ENCODE measurements at regions not wholly inside any gene's neighbourhood (a gene's known extent, or its start where the extent isn't known, plus 50 kb on each side); places are given as distances from the start of the nearest gene placed in this dataset.
A peak's percentile ranks its signal among the peaks of the same experiment; 100 is the strongest.
"Not testable (repeated sequence)": the region's sequence is repeated elsewhere in the genome, so short reads cannot be mapped to it uniquely, and the experiment has no call there.

GRCh38 chr9:38326122-38326521 is 66.4 kb upstream of the ALDH1B1 start:
- Histone ChIP-seq H3K27me3 (ENCODE audit: control insufficient read depth, insufficient read depth, low read length) (peaks cover 2% of the 10 kb centered on the region), H3K79me2 (ENCODE audit: control insufficient read depth, insufficient read depth, low read length) (no peaks in the 10 kb centered on the region), H4K20me1 (ENCODE audit: control insufficient read depth, extremely low read depth, insufficient read depth, low read length) (no peaks in the 10 kb centered on the region), H3K36me3 (ENCODE audit: control insufficient read depth, insufficient read depth, low read length) (no peaks in the 10 kb centered on the region), H3K4me1 (ENCODE audit: control insufficient read depth, extremely low read depth, insufficient read depth, low read length) (no peaks in the 10 kb centered on the region), H2AFZ (ENCODE audit: low read length) (no peak overlapping the region), H3K4me3 (replicated peaks in 1 of 4; ENCODE audit: control extremely low read depth in 1 of 4, insufficient read depth in 1 of 4, low read depth in 3 of 4, low read length in 4 of 4) (no peak overlapping the region), H3K9ac (ENCODE audit: insufficient read depth, low read length) (no peak overlapping the region), H3K27ac (ENCODE audit: insufficient read depth, low read length) (no peak overlapping the region), H3K4me2 (ENCODE audit: extremely low read depth, insufficient read depth, low read length) (no peak overlapping the region), H3K9me3 (ENCODE audit: control insufficient read depth, insufficient read depth, low read depth, low read length) (no peaks in the 10 kb centered on the region)
- TF ChIP-seq EZH2 (IDR thresholded peaks at IDR 0.05; ENCODE audit: low read length, missing control alignments) = no peak
- TF ChIP-seq CTCF (conservative IDR thresholded peaks at IDR 0.05 in 1 of 2, IDR thresholded peaks at IDR 0.05 in 1 of 2; ENCODE audit: low read depth in 1 of 2, low read length in 2 of 2) = no peak
- DNase-seq (ENCODE audit: low read depth in 2 of 2) = no peak

- not testable (repeated sequence) for DNase-seq (ENCODE audit: low read depth in 2 of 2); H4K20me1 ChIP-seq (ENCODE audit: control insufficient read depth, extremely low read depth, insufficient read depth, low read length); H3K79me2 ChIP-seq (ENCODE audit: control insufficient read depth, insufficient read depth, low read length); H3K4me2 ChIP-seq (ENCODE audit: extremely low read depth, insufficient read depth, low read length); H3K9ac ChIP-seq (ENCODE audit: insufficient read depth, low read length); H2AFZ ChIP-seq (ENCODE audit: low read length); H3K4me1 ChIP-seq (ENCODE audit: control insufficient read depth, extremely low read depth, insufficient read depth, low read length); H3K27ac ChIP-seq (ENCODE audit: insufficient read depth, low read length); H3K27me3 ChIP-seq (ENCODE audit: control insufficient read depth, insufficient read depth, low read length); H3K9me3 ChIP-seq (ENCODE audit: control insufficient read depth, insufficient read depth, low read depth, low read length); H3K36me3 ChIP-seq (ENCODE audit: control insufficient read depth, insufficient read depth, low read length); H3K4me3 ChIP-seq (replicated peaks in 1 of 4; ENCODE audit: control extremely low read depth in 1 of 4, insufficient read depth in 1 of 4, low read depth in 3 of 4, low read length in 4 of 4)
Measured at GRCh38 chr9:38324213-38324612, 68.3 kb upstream of the ALDH1B1 start.

- H3K4me1 ChIP-seq (ENCODE audit: control insufficient read depth, extremely low read depth, insufficient read depth, low read length) = no peaks in the 10 kb centered on the region
Measured at GRCh38 chr9:38322937-38323336, 69.6 kb upstream of the ALDH1B1 start.

GRCh38 chr9:38319496-38320173 is 72.9 kb upstream of the ALDH1B1 start:
- Histone ChIP-seq H3K27me3 (ENCODE audit: control insufficient read depth, insufficient read depth, low read length) (peaks cover 2% of the 10 kb centered on the region), H3K4me2 (ENCODE audit: extremely low read depth, insufficient read depth, low read length) (peak overlapping the region; percentile 72), H2AFZ (ENCODE audit: low read length) (no peak overlapping the region), H4K20me1 (ENCODE audit: control insufficient read depth, extremely low read depth, insufficient read depth, low read length) (no peaks in the 10 kb centered on the region), H3K9me3 (ENCODE audit: control insufficient read depth, insufficient read depth, low read depth, low read length) (no peaks in the 10 kb centered on the region), H3K4me1 (ENCODE audit: control insufficient read depth, extremely low read depth, insufficient read depth, low read length) (no peaks in the 10 kb centered on the region), H3K79me2 (ENCODE audit: control insufficient read depth, insufficient read depth, low read length) (no peaks in the 10 kb centered on the region), H3K36me3 (ENCODE audit: control insufficient read depth, insufficient read depth, low read length) (no peaks in the 10 kb centered on the region), H3K4me3 (replicated peaks in 1 of 4; ENCODE audit: control extremely low read depth in 1 of 4, insufficient read depth in 1 of 4, low read depth in 3 of 4, low read length in 4 of 4) (peak overlapping the region in 2 of 4 experiments; percentile 42 to 43), H3K9ac (ENCODE audit: insufficient read depth, low read length) (no peak overlapping the region), H3K27ac (ENCODE audit: insufficient read depth, low read length) (no peak overlapping the region)
- TF ChIP-seq EZH2 (IDR thresholded peaks at IDR 0.05; ENCODE audit: low read length, missing control alignments) (no peak), CTCF (conservative IDR thresholded peaks at IDR 0.05 in 1 of 2, IDR thresholded peaks at IDR 0.05 in 1 of 2; ENCODE audit: low read depth in 1 of 2, low read length in 2 of 2) (no peak)
- DNase-seq (ENCODE audit: low read depth in 2 of 2) = no peak

More at GRCh38 chr9:38322937-38323336, 69.6 kb upstream of the ALDH1B1 start:
- H3K79me2 ChIP-seq (ENCODE audit: control insufficient read depth, insufficient read depth, low read length) = no peaks in the 10 kb centered on the region
- no peak overlapping the region for H3K4me3 ChIP-seq (replicated peaks in 1 of 4; ENCODE audit: control extremely low read depth in 1 of 4, insufficient read depth in 1 of 4, low read depth in 3 of 4, low read length in 4 of 4)
- H3K4me2 ChIP-seq (ENCODE audit: extremely low read depth, insufficient read depth, low read length) = no peak overlapping the region
- H3K36me3 ChIP-seq (ENCODE audit: control insufficient read depth, insufficient read depth, low read length) = no peaks in the 10 kb centered on the region
- no peak for DNase-seq (ENCODE audit: low read depth in 2 of 2)
- H3K9me3 ChIP-seq (ENCODE audit: control insufficient read depth, insufficient read depth, low read depth, low read length) = no peaks in the 10 kb centered on the region
- no peaks in the 10 kb centered on the region for H4K20me1 ChIP-seq (ENCODE audit: control insufficient read depth, extremely low read depth, insufficient read depth, low read length)
- no peaks in the 10 kb centered on the region for H3K27me3 ChIP-seq (ENCODE audit: control insufficient read depth, insufficient read depth, low read length)
- H3K27ac ChIP-seq (ENCODE audit: insufficient read depth, low read length) = no peak overlapping the region
- TF ChIP-seq EZH2 (IDR thresholded peaks at IDR 0.05; ENCODE audit: low read length, missing control alignments) = no peak
- H3K9ac ChIP-seq (ENCODE audit: insufficient read depth, low read length) = no peak overlapping the region
- H2AFZ ChIP-seq (ENCODE audit: low read length) = no peak overlapping the region
